SK-N-SH (cell line): ENCODE measurements at regions not wholly inside any gene's neighbourhood (a gene's known extent, or its start where the extent isn't known, plus 50 kb on each side); places are given as distances from the start of the nearest gene placed in this dataset.

Experiments
- EP300 ChIP-seq, 2 experiments: IDR thresholded peaks; 2 replicates each; pipeline versions ENCODE4 v1.4.0 to v1.6.1; 2012; ENCODE audit warnings: borderline replicate concordance in 1 of 2, low read depth in 1 of 2, low read length in 1 of 2
- FOXJ3 ChIP-seq: sonication (generic); formaldehyde crosslinking; IDR thresholded peaks from 2 replicates; pipeline ENCODE4 v1.5.1; 2020; ENCODE audit warnings: mild to moderate bottlenecking, missing genetic modification reagents
- FOXM1 ChIP-seq: IDR thresholded peaks from 2 replicates; pipeline ENCODE4 v1.4.0; 2012; ENCODE audit warnings: low read depth, mild to moderate bottlenecking
- GABPA ChIP-seq: IDR thresholded peaks from 2 replicates; pipeline ENCODE4 v1.4.0; 2012; ENCODE audit warnings: low read depth, mild to moderate bottlenecking
- JUND ChIP-seq: IDR thresholded peaks from 2 replicates; pipeline ENCODE4 v1.4.0; 2012
- POLR2AphosphoS5 ChIP-seq: IDR thresholded peaks from 2 replicates; pipeline ENCODE4 v1.6.1; 2012; ENCODE audit warnings: low read depth, low read length
- RAD21 ChIP-seq: IDR thresholded peaks from 2 replicates; pipeline ENCODE4 v1.6.1; 2012; ENCODE audit warnings: mild to moderate bottlenecking, low read length
- RXRA ChIP-seq: IDR thresholded peaks from 2 replicates; pipeline ENCODE4 v1.4.0; 2012; ENCODE audit warnings: low read depth, mild to moderate bottlenecking, borderline replicate concordance
- SIN3A ChIP-seq: IDR thresholded peaks from 2 replicates; pipeline ENCODE4 v1.6.1; 2012; ENCODE audit warnings: low read depth, mild to moderate bottlenecking, low read length, moderate library complexity, borderline replicate concordance
- TCF12 ChIP-seq: IDR thresholded peaks from 2 replicates; pipeline ENCODE4 v1.4.0; 2012
- TF ChIP-seq, protein P1 (sequence below): fragments of 200-600 bp; sonication (generic); IDR thresholded peaks from 2 replicates; pipeline ENCODE4 v1.6.1; 2017; ENCODE audit warnings: antibody characterized with exemption, mild to moderate bottlenecking, moderate library complexity
- TF ChIP-seq, protein P2 (sequence below): IDR thresholded peaks from 2 replicates; pipeline ENCODE4 v1.6.1; 2012; ENCODE audit warnings: mild to moderate bottlenecking, low read depth, low read length, moderate library complexity
- TF ChIP-seq, protein P3 (sequence below): fragments of 150-350 bp; IDR thresholded peaks from 2 replicates; pipeline ENCODE4 v1.6.1; 2017; ENCODE audit warnings: antibody characterized with exemption, low read length, low read depth, borderline replicate concordance
- TF ChIP-seq, protein P4 (sequence below): fragments of 150-350 bp; IDR thresholded peaks from 2 replicates; pipeline ENCODE4 v1.6.1; 2016; ENCODE audit warnings: mild to moderate bottlenecking, low read depth, low read length

DNA sequence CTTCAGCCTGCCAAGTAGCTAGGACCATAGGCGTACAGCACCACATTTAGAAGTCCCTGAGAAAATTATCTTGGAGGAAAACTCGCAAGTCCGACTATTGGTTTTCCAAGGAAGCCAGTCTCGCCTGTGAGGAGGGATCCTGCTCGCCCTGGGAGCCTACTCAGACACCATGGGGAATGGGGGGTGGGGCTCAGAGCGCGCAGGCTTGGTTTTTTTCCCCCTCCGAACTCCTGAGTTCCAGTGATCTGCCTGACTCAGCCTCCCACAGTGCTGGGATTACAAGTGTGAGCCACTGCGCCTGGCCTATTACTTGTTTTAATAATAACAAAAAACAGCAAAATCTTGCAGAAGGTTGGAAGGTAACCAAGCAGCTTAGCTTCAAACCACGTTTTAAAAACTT lies 153.7 kb downstream of the OR2B2 start:
- TF ChIP-seq, protein P1, sequence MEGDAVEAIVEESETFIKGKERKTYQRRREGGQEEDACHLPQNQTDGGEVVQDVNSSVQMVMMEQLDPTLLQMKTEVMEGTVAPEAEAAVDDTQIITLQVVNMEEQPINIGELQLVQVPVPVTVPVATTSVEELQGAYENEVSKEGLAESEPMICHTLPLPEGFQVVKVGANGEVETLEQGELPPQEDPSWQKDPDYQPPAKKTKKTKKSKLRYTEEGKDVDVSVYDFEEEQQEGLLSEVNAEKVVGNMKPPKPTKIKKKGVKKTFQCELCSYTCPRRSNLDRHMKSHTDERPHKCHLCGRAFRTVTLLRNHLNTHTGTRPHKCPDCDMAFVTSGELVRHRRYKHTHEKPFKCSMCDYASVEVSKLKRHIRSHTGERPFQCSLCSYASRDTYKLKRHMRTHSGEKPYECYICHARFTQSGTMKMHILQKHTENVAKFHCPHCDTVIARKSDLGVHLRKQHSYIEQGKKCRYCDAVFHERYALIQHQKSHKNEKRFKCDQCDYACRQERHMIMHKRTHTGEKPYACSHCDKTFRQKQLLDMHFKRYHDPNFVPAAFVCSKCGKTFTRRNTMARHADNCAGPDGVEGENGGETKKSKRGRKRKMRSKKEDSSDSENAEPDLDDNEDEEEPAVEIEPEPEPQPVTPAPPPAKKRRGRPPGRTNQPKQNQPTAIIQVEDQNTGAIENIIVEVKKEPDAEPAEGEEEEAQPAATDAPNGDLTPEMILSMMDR, result no peak
- TF ChIP-seq, protein P2, sequence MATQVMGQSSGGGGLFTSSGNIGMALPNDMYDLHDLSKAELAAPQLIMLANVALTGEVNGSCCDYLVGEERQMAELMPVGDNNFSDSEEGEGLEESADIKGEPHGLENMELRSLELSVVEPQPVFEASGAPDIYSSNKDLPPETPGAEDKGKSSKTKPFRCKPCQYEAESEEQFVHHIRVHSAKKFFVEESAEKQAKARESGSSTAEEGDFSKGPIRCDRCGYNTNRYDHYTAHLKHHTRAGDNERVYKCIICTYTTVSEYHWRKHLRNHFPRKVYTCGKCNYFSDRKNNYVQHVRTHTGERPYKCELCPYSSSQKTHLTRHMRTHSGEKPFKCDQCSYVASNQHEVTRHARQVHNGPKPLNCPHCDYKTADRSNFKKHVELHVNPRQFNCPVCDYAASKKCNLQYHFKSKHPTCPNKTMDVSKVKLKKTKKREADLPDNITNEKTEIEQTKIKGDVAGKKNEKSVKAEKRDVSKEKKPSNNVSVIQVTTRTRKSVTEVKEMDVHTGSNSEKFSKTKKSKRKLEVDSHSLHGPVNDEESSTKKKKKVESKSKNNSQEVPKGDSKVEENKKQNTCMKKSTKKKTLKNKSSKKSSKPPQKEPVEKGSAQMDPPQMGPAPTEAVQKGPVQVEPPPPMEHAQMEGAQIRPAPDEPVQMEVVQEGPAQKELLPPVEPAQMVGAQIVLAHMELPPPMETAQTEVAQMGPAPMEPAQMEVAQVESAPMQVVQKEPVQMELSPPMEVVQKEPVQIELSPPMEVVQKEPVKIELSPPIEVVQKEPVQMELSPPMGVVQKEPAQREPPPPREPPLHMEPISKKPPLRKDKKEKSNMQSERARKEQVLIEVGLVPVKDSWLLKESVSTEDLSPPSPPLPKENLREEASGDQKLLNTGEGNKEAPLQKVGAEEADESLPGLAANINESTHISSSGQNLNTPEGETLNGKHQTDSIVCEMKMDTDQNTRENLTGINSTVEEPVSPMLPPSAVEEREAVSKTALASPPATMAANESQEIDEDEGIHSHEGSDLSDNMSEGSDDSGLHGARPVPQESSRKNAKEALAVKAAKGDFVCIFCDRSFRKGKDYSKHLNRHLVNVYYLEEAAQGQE, result no peak
- TF ChIP-seq EP300 (IDR thresholded peaks at IDR 0.05; ENCODE audit: borderline replicate concordance in 1 of 2, low read depth in 1 of 2, low read length in 1 of 2) (no peak), POLR2AphosphoS5 (no peak), RXRA (no peak), GABPA (no peak), JUND (no peak), FOXM1 (no peak), SIN3A (no peak), TCF12 (no peak), FOXJ3 (CRISPR knock-in tag) (no peak), RAD21 (no peak)
- TF ChIP-seq, protein P3, sequence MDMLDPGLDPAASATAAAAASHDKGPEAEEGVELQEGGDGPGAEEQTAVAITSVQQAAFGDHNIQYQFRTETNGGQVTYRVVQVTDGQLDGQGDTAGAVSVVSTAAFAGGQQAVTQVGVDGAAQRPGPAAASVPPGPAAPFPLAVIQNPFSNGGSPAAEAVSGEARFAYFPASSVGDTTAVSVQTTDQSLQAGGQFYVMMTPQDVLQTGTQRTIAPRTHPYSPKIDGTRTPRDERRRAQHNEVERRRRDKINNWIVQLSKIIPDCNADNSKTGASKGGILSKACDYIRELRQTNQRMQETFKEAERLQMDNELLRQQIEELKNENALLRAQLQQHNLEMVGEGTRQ, result no peak
- TF ChIP-seq, protein P4, sequence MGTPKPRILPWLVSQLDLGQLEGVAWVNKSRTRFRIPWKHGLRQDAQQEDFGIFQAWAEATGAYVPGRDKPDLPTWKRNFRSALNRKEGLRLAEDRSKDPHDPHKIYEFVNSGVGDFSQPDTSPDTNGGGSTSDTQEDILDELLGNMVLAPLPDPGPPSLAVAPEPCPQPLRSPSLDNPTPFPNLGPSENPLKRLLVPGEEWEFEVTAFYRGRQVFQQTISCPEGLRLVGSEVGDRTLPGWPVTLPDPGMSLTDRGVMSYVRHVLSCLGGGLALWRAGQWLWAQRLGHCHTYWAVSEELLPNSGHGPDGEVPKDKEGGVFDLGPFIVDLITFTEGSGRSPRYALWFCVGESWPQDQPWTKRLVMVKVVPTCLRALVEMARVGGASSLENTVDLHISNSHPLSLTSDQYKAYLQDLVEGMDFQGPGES, result no peak
